Stimulated activated CD4-positive, alpha-beta T cell treated with anti-CD3 and anti-CD28 coated beads, Interleukin-12 subunit alpha, Interleukin-12 subunit beta, amount 100 ng/mL, for 24 hours (primary cell): ENCODE measurements at regions not wholly inside any gene's neighbourhood (a gene's known extent, or its start where the extent isn't known, plus 50 kb on each side); places are given as distances from the start of the nearest gene placed in this dataset.

ENCODE experiments used
- DNase-seq, 2 experiments: peaks; one replicate each; pipeline ENCODE4 v3.0.0-alpha.2; 2020; ENCODE audit warnings: low read depth in 2 of 2

- DNase-seq, result no peak
These were observed 82.7 kb downstream of the THAP12 start for GRCh38 chr11:76298255-76298654.

DNA sequence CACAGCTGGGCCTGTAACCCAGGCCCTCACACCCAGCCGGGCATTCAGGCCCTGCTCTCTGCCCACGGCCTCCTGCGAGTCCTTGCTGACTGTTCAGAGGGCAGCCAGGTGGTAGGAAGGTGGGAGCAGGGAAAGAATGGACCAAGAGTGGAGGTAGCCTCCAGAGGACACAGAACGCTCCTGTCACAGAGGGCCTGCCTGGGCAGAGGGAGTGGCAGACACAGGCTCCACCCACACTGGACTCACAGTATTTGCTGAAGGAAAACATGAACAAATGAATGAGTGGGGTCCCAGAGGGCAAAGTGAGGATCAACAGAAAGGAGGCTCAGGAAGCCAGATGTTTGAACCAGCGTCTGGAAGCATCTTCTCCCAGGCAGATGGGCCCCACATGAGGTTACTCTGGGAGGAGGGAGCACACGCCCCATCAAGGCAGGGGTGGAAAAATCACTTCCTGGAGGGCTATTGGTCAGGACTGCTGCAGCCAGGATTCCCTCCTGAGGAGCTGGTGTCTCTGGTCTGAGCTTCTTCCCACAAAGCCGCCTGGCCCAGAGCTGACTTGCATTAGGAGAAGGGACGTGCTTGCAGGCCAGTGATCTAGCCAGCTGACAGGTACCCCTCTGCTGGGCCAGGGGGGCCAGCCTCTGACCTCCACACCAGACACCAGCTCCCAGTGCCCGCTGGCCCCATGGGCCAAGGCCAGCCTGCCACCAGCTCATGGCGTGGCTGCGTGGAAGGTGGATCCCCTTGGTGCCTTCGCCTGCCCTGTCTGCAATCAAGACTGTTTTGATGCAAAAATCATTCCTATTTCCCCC is 84.0 kb downstream of the THAP12 start:
- DNase-seq, result no peak

GRCh38 chr11:76293189-76293631 is 86.9 kb upstream of the WNT11 start:
- peak in 1 of 2 experiments; percentile 18 for DNase-seq

GRCh38 chr11:76292583-76293188 is 86.4 kb upstream of the WNT11 start:
- DNase-seq, result no peak

GRCh38 chr11:76291576-76292526 is 85.5 kb upstream of the WNT11 start:
- DNase-seq, result no peak

DNA sequence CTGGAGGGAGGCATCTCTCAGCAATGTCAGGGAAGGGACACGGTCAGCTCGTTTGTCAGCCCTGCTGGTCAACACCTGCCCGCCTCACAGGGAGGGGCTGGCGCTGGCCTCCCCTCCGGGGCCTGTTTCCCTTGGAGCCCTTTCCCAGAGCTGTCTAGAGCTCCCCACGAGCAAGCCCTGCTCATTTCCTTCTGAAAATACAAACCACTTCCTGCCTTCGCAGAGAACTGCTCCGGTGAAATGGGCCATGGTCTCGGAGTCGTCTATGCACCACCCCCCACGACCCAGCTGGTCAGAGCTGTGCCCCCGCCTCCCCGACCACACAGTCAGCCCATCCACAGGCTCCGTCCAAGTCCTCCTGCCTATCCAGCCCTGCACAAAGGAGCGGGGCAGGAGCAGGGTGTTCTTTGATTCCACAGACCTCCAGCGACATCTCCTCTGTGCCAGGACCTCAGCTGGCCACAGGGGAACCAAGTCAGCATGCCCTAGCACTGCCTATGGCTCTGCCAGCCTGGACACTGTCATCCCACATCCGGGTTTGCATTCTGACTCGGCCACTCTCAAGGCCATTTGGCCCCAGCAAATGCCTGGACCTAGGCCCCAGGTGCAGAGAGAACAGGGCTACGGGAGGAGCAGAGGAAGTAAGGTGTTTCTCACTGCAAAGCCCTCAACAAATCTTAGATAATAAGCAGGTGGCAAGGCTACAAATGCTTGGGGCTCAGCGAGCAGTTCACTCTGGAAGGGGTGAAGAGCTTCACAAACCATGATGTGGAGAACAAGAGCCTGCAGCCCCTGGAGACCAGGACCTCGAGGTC is 82.1 kb upstream of the WNT11 start:
- DNase-seq, result peak in 1 of 2 experiments; percentile 4

DNA sequence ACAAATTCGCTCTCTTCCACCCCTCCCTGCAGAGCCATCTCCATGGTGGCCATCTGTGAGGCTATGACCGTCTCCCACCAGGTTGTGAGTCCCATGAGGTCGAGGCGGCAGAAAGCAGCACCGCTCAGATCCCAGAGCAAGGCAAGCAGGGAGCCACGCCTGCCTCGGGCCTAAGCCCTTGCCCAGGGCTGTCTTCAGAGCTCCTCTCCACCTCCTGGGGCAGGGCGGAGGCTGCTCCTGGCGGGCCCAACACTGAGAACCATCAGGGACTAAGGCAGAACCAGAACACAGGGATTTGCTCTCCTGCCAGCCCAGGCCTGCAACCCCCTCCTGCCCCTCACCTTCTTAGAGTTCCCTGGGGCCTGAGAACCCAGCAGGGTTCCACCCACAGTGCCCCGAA is 80.9 kb upstream of the WNT11 start:
- no peak for DNase-seq

- no peak for DNase-seq
These were observed 79.2 kb upstream of the WNT11 start for GRCh38 chr11:76285397-76286104.

- DNase-seq, result no peak
These were observed 77.9 kb upstream of the WNT11 start for GRCh38 chr11:76284161-76284560.

- DNase-seq, result no peak
These were observed 76.7 kb upstream of the WNT11 start for GRCh38 chr11:76282811-76283595.

- no peak for DNase-seq
These were observed 75.9 kb upstream of the WNT11 start for GRCh38 chr11:76282172-76282571.

DNA sequence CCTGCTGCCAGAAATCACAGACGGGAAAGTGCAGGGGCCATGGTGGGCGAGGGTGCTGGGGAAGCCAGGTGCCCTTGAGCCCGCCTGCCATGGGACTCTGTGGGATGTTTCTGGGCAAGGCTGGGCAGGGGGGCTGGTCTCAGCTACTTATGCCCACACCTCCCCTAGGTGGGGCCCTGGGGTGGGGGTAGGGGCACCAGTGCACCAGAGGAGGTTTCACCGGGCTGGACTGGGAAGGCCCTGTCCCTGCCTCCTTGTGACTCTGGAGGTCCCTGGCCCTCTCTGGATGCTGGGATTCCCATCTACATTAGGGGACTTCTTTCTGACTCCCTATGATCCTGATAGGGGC is 75.2 kb upstream of the WNT11 start:
- DNase-seq, result no peak

DNA sequence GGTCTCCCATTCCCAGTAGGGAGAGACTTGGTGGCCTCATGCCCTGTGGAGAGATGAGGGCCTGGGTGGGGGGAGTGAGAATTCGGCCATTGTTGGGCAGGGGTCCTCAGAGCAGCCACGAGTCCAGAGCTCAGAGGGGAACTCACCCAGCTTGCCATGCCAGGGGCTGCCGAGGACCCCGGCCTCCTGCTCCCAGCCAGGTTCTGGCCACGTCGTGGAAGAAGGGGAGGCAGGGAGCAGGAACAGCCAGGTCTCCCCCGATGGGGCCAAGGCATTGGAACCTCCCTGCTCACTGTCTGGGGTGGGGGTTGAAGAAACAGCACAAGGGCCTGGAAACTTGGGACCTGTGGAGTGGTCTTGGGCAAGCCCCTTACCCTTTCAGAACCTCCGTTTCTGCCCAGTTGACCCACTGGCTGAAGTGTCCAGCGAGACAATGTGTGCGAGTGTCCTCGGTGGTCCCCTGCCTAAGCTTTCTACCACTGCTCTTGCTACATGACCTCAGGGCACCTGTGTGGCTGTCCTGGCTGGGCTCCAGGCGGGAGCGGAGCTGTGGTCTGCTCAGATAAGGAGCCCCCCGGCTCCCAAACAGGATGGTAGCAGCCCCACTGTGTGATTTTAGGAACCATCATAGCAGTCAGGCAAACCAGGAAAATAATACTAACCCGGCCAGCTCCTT is 74.7 kb upstream of the WNT11 start:
- no peak for DNase-seq

GRCh38 chr11:76280151-76280881 is 74.0 kb upstream of the WNT11 start:
- no peak for DNase-seq

- no peak for DNase-seq
These were observed 73.3 kb upstream of the WNT11 start for GRCh38 chr11:76279646-76280045.

DNA sequence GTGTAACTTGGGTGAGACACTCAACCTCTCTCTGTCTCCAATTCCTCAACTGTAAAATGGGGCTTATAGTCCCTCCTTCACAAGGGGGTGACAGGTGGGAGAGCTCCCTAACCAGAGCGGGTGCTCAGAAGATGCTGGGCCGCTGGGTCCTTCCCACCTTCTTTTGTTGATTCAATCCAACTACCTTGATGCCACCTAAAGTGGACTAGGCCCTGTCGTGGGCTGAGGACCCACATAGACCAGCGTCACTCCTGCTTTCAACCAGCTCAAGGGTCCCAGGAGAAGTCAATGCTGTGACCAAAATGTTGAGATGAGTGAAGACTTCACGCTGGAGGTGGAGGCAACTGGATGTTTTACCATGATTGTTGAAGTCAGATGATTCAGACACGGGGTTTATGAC is 72.7 kb upstream of the WNT11 start:
- DNase-seq, result no peak

- no peak for DNase-seq
These were observed 72.2 kb upstream of the WNT11 start for GRCh38 chr11:76278526-76278925.

DNA sequence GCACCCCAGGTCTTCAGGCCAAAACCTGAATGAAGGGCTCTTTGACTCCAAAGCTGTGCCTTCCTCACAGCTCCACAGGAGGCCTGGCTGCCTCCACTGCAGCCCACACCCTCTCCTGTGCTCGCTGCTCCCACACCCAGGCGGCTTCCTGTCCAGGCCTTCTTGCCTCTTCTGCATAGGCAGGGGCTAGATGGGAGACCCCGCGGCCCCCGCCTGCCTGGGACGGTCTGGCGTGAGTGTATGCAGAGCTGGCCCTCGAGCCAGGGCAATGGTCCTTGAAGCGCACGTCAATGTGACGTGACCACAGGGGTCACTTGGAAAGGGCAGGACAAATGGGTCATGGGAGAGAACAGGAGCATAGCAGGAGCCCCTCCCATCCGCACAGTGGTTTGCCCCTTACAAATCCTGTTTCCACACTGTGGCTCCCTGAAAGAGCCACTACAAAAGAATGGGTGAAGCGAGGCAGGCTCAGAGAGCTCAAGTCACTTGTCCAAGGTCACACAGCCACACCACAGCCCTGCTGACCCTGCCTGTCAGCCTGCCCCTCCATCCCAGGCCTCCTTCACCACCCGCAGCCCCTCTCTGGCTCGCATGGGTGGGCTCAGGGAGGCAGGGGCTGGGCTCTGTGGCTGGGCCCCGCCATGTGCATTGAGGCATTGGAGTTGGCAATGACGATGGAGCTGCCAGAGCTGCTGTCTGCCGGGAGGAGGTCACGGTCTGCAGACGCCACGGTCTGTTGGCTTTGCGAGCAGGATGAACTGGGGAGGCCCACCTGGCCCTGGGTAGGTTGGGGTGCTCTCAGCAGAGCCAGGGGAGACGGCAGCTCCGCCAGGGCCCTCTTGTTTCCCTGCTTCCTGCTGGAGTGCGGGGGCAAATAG is 71.2 kb upstream of the WNT11 start:
- no peak for DNase-seq
